SK-N-SH treated with all-trans-retinoic acid at 6 μM for 48 hours (cell line): ENCODE measurements at regions not wholly inside any gene's neighbourhood (a gene's known extent, or its start where the extent isn't known, plus 50 kb on each side); places are given as distances from the start of the nearest gene placed in this dataset.

Source experiments
- ATAC-seq: fragments of 200-7000 bp; cut with Tn5 transposase; 3 replicates; pipeline ENCODE4 v1.9.1; 2020; ENCODE audit warnings: mild to moderate bottlenecking, moderate library complexity
- ARNTL ChIP-seq: fragments of 450-650 bp; formaldehyde crosslinking; IDR thresholded peaks from 2 replicates; pipeline ENCODE4 v1.5.0; 2020; ENCODE audit warnings: low read depth, mild to moderate bottlenecking, moderate library complexity, borderline replicate concordance
- BACH2 ChIP-seq: fragments of 250-450 bp; sonication (Bioruptor Pico); IDR thresholded peaks from 2 replicates; pipeline ENCODE4 v1.9.0; 2021; ENCODE audit warnings: mild to moderate bottlenecking, borderline replicate concordance
- CREB5 ChIP-seq: fragments of 250-450 bp; sonication (Bioruptor Pico); IDR thresholded peaks from 2 replicates; pipeline ENCODE4 v1.5.1; 2020; ENCODE audit warnings: low read depth, mild to moderate bottlenecking, moderate library complexity
- CSDC2 ChIP-seq: fragments of 250-450 bp; sonication (Bioruptor Pico); IDR thresholded peaks from 2 replicates; pipeline ENCODE4 v1.5.0; 2020; ENCODE audit warnings: mild to moderate bottlenecking, moderate library complexity
- CSRNP3 ChIP-seq: fragments of 250-450 bp; sonication (Bioruptor Pico); IDR thresholded peaks from 2 replicates; pipeline ENCODE4 v1.5.1; 2021; ENCODE audit warnings: mild to moderate bottlenecking, moderate library complexity
- ESRRG ChIP-seq: fragments of 250-450 bp; sonication (Bioruptor Pico); IDR thresholded peaks from 2 replicates; pipeline ENCODE4 v1.6.1; 2021; ENCODE audit warnings: mild to moderate bottlenecking
- ISL1 ChIP-seq: fragments of 250-450 bp; sonication (Bioruptor Pico); IDR thresholded peaks from 2 replicates; pipeline ENCODE4 v2.1.2; 2022; ENCODE audit warnings: mild to moderate bottlenecking, moderate library complexity
- OSR1 ChIP-seq: fragments of 250-450 bp; sonication (Bioruptor Pico); IDR thresholded peaks from 2 replicates; pipeline ENCODE4 v1.8.0; 2022; ENCODE audit warnings: moderate library complexity, mild to moderate bottlenecking, inconsistent platforms
- PATZ1 ChIP-seq: fragments of 250-450 bp; sonication (Bioruptor Pico); IDR thresholded peaks from 2 replicates; pipeline ENCODE4 v1.8.0; 2020; ENCODE audit warnings: mild to moderate bottlenecking, moderate library complexity, borderline replicate concordance
- POU6F1 ChIP-seq: fragments of 250-450 bp; sonication (Bioruptor Pico); IDR thresholded peaks from 2 replicates; pipeline ENCODE4 v1.8.0; 2021; ENCODE audit warnings: low read depth, mild to moderate bottlenecking, moderate library complexity, borderline replicate concordance
- PPARA ChIP-seq: fragments of 250-450 bp; sonication (Bioruptor Pico); IDR thresholded peaks from 2 replicates; pipeline ENCODE4 v1.5.0; 2020; ENCODE audit warnings: mild to moderate bottlenecking, borderline replicate concordance
- RARB ChIP-seq: fragments of 250-450 bp; sonication (Bioruptor Pico); IDR thresholded peaks from 2 replicates; pipeline ENCODE4 v1.8.0; 2021; ENCODE audit warnings: mild to moderate bottlenecking, moderate library complexity
- SNAI2 ChIP-seq: fragments of 250-450 bp; sonication (Bioruptor Pico); IDR thresholded peaks from 2 replicates; pipeline ENCODE4 v1.5.0; 2020; ENCODE audit warnings: mild to moderate bottlenecking, moderate library complexity
- TCF4 ChIP-seq: fragments of 250-450 bp; sonication (Bioruptor Pico); IDR thresholded peaks from 2 replicates; pipeline ENCODE4 v1.8.0; 2021; ENCODE audit warnings: mild to moderate bottlenecking, moderate library complexity, borderline replicate concordance
- TOX ChIP-seq: fragments of 250-450 bp; sonication (Bioruptor Pico); IDR thresholded peaks from 2 replicates; pipeline ENCODE4 v1.8.0; 2021; ENCODE audit warnings: mild to moderate bottlenecking, moderate library complexity, borderline replicate concordance
- TSHZ2 ChIP-seq: fragments of 250-450 bp; sonication (Bioruptor Pico); IDR thresholded peaks from 2 replicates; pipeline ENCODE4 v1.5.0; 2020; ENCODE audit warnings: mild to moderate bottlenecking, moderate library complexity
- ZC3H10 ChIP-seq: fragments of 250-450 bp; sonication (Bioruptor Pico); IDR thresholded peaks from 2 replicates; pipeline ENCODE4 v1.5.1; 2021; ENCODE audit warnings: mild to moderate bottlenecking, moderate library complexity
- ZFP3 ChIP-seq: fragments of 250-450 bp; sonication (Bioruptor Pico); IDR thresholded peaks from 2 replicates; pipeline ENCODE4 v1.5.0; 2020; ENCODE audit warnings: mild to moderate bottlenecking, moderate library complexity
- ZFP30 ChIP-seq: fragments of 450-650 bp; formaldehyde crosslinking; IDR thresholded peaks from 2 replicates; pipeline ENCODE4 v1.5.0; 2022; ENCODE audit warnings: mild to moderate bottlenecking, moderate library complexity
- ZNF565 ChIP-seq: fragments of 450-650 bp; formaldehyde crosslinking; conservative IDR thresholded peaks from 2 replicates; pipeline ENCODE4 v1.5.0; 2020; ENCODE audit warnings: low read depth, mild to moderate bottlenecking, moderate library complexity
- ZNF70 ChIP-seq: fragments of 450-650 bp; formaldehyde crosslinking; IDR thresholded peaks from 2 replicates; pipeline ENCODE4 v1.5.0; 2020; ENCODE audit warnings: mild to moderate bottlenecking, moderate library complexity
- ZNF8 ChIP-seq: fragments of 450-650 bp; formaldehyde crosslinking; IDR thresholded peaks from 2 replicates; pipeline ENCODE4 v1.5.0; 2020; ENCODE audit warnings: mild to moderate bottlenecking, moderate library complexity

GRCh38 chr7:118075936-118076335 is 108.0 kb upstream of the LSM8 start:
- TF ChIP-seq CSRNP3 (CRISPR knock-in tag) (no peak), ESRRG (CRISPR knock-in tag) (no peak), ISL1 (CRISPR knock-in tag) (no peak), TOX (CRISPR knock-in tag) (no peak), ZNF8 (CRISPR knock-in tag) (no peak), ZC3H10 (CRISPR knock-in tag) (no peak)
- no peak for ATAC-seq

GRCh38 chr7:118076564-118076963 is 107.4 kb upstream of the LSM8 start:
- no peak for ATAC-seq
- TF ChIP-seq ISL1 (CRISPR knock-in tag) (no peak), ZC3H10 (CRISPR knock-in tag) (no peak), CSRNP3 (CRISPR knock-in tag) (no peak), ESRRG (CRISPR knock-in tag) (no peak), ARNTL (CRISPR knock-in tag) (no peak), ZFP30 (no peak), RARB (CRISPR knock-in tag) (no peak), CREB5 (CRISPR knock-in tag) (no peak)

- no peak for ATAC-seq
- TF ChIP-seq ZNF565 (CRISPR knock-in tag): no peak
- no peak for TF ChIP-seq ZFP30
- TF ChIP-seq TSHZ2 (CRISPR knock-in tag): no peak
- TF ChIP-seq OSR1 (CRISPR knock-in tag): no peak
- TF ChIP-seq ISL1 (CRISPR knock-in tag): no peak
- no peak for TF ChIP-seq SNAI2
- no peak for TF ChIP-seq ZFP3 (CRISPR knock-in tag)
- TF ChIP-seq PATZ1 (CRISPR knock-in tag): no peak
- no peak for TF ChIP-seq POU6F1 (CRISPR knock-in tag)
- no peak for TF ChIP-seq TCF4 (CRISPR knock-in tag)
- TF ChIP-seq RARB (CRISPR knock-in tag): no peak
- TF ChIP-seq ZNF70: no peak
- TF ChIP-seq PPARA (CRISPR knock-in tag): no peak
- no peak for TF ChIP-seq CSDC2 (CRISPR knock-in tag)
- no peak for TF ChIP-seq TOX (CRISPR knock-in tag)
- TF ChIP-seq BACH2: no peak
- TF ChIP-seq CREB5 (CRISPR knock-in tag): no peak
Observed at GRCh38 chr7:118078015-118078414, 105.9 kb upstream of the LSM8 start.
